ENCODE measurements at regions not wholly inside any gene's neighbourhood (a gene's known extent, or its start where the extent isn't known, plus 50 kb on each side); places are given as distances from the start of the nearest gene placed in this dataset.
"Not testable (repeated sequence)": the region's sequence is repeated elsewhere in the genome, so short reads cannot be mapped to it uniquely, and the experiment has no call there.

DNA sequence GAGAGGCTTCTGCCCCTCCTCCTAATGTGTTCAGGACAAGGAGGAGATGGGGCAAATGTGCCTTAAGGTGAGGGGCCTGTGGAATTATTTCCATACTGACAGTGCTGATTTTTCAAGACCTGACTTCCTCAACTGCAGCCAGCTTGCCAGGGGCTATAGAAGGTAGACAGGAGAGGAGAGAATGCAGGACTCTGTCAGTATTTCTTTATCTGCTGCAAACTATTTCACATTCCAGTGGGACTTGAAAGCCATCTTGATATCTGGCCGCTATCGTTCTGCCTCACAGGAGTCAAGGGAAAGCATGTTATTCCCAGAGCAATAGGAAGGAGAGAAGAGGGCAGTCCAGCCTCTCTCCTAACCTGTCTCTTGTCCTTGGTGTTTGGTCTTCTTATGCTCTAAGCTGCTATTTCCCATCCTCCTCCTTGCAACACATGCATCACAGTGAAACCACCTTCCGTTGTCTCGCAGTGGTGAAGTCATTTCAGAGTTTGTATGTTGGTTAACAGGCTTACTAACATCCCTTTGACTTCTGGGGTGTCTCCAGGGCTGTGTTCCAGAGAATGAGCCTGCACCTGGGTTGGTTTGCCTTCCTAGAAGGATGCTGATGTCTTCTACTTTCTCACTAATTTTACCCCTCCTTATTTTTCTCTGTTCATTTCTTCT is 95.1 kb upstream of the MRPS22 start:
- no peak for DNase-seq

DNA sequence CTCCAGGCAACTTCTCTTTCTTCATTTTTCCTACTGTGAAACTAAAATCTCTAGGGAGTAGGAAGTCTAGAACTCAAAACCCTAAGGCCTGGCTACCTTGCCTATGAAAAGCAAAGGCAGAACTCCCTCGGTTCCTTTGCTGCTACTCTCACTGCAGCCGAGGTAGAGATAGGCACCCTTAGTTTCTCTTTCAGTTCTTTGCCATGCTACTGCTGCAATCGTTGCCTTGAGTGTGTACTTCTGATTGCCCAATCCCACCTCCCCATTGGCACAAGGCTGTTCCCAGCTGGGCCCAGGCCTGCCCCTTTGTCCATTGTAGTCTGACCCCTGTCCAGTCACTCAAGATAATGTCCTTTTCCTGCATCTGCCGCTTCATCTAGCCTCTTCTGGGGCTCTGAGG is 92.3 kb upstream of the MRPS22 start:
- DNase-seq, result no peak

DNA sequence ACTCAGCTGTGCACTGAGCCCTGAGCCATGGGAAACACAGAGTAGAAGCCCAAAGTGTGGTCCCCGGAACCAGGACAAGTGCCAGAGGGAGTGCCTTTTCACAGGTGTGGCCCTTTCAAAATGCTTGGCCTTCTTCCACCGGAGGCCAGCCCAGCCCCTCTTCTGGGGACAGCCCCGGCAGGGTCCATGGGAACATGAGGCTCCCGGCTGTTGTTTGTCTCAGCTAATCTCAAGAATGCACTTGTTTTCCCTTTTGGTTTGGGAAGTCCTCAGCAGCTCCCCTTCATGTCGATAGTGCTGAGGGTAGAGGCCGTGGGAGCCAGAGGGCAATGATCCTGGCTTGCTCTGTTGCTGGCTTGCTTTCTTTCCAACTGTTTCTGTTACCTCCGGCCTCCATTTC is 91.1 kb upstream of the MRPS22 start:
- DNase-seq, result no peak

DNA sequence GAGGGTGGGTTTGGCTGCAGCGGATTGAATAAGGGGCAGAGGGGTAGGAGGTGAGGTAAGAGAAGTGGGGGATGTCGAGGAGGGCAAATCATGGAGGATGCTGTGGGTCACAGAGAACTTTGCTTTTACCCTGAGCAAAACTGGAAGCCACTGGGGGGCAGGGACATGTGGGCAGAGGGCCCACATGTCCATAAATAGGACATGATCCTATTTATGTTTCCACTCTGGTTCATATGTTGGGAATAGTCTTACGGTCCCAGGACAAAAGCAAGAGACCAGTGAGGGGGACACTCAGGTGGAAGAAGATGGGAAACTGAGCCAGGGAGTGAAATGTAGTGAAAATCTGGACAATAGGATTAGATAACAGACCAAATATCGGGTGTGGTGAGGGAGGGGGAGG is 85.5 kb upstream of the MRPS22 start:
- no peak for DNase-seq

DNA sequence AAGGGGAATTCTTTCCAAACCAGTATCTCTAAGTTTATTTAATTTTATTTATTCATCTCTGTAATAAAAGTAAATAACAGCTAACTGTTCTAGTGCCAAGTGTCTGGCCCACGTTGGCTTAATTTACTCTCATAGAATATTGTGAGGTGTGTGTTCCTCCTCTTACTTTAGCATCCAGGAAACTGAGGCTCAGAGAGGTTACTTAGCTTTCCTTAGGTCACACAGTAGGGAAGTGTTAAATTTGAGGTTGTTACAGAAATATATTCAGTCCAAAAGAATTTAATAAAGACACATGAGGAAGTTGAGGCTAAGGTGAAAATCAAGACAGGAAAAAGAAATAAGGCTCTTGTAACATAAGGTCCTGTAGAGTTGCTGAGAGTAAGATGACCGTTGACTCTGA is 84.4 kb upstream of the MRPS22 start:
- DNase-seq, result no peak

DNA sequence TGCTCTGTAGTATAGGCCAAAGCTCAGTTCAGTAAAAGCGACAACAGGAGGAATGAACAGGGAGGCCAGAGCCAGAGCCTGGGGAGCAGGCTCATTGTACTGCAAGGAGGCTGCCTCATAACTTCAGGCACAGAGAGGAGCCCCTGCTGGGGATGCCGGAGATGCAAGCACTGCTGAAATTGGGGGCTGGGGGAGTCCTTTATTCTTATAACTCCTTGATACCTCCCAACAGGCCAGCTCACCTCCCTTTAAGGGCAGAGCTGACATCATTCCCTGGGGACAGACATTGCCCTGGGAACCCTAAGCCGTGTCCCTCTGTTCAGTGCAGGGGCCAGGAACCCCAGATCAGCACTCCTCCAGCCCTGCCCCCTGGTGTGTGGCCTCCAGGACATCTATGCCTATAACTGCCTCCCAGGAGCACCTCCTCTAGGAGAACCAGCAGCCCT is 83.8 kb upstream of the MRPS22 start:
- no peak for DNase-seq

DNA sequence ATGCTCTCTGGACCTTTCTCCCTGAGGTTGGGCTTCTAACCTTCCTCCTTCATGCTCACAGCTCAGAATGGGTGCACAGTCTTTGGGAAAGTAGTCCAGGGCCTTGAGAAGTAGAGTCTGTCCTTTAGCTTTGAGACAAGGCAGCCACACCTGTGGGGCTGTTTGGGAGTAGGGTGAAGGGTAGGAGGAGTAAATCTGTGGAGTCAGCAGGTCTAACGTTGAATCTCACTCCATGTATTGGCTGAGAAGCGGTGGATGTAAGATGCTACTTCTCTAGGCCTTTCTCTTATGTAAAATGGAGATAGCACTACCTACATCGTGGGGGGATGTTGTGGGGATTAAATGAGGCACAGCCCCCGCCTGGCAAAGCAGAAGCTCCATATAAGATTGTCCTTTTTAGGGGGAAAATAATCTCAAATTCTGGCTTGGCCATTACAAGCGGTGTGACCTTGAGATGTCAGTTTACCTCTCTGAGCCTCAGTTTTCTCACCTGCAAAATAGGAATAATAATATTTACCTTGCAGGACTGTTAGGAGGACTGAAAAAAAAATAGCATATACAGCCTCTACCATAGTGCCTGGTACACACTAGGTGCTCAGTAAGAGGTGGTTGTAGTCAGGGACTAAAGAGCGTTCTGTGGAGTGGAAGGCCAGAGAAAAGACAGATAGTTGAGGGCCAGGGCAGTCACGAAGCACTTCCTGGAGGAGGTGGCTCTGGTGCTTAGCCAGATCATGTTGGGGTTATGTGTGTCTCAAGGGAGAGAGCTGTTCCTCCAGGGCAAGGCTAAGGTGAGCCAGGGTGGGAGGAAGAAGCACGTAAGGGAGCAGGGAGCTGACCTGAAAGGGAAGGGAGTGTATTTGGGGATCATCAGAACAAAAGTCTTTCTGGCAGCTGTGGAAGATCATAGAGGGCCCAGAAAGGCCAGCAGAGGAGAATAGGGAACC is 82.8 kb upstream of the MRPS22 start:
- DNase-seq, result no peak

DNA sequence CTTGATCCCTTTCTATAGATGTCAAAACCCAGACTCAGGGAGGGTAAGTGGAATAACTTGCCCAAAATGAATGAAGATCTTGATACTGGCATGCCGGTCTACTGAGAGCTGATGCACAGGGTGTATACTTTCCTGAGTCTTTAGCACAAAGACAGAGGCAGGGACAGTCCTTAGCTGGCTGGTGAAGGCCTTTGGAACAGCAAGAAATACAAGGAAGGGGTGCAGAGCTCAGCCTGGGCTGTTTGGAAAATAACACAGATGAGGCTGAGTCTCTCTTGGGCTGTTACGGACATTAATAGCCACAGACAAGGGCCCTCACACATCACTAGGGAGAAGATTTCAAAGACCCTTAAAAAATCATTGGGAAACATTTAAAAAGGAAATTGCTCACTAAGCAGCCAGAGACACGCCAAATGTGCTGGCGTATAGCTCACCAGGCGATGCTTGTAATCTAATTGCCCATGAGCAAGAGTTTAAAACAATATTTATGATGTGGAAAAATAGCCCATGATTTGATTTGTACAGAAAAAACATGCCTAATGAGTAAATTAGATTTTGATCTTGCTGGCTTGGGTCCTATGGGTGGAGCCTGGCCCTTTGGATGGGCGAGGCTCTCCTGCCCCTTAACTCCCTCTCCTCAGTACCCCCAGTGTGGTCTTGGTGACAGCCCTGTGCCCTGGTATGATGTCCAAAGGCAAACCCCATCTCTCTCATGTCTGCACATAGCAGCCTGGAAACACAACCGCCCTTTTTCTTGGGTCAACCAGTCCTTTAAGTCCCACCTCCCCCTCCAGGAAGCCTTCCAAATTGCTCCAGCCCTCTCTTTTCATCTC is 81.8 kb upstream of the MRPS22 start:
- DNase-seq, result no peak

DNA sequence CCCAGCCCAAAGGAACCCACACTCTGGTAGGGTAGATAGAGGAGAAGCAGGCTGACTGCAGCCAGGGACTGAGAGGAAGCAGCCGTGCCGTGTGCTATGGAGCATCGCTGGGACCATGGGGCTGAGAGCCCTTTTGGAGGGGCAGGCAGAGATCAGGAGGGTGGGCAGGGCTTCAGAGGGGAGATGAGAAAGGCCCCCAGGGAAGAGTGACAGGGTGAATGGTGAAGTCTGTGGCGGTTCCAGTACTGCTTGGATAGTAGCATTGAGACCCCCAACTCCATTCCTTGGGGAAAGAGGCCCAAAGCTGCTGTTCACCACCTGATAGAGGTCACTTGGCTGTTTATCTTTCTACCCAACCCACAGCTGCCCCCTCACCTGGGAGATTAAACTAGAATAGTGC is 80.0 kb upstream of the MRPS22 start:
- DNase-seq, result no peak

DNA sequence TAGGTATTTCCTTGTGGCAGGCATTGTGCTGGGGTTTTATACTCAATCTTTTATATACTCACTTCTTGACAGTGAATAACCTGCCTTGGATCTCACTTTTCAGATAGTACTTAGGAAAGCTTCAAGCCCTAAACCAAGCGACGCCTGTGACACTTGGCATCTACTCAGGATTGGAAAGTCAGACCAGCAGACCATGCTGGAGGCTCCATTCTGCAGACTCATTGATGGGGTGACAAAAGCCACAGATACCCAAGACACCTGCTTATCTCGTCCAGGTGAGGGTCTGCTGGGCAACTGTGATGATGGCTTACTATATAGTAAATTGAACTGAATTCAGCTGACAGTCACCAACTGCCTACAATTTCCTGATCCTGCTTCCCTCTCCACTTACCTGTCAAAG is 79.4 kb upstream of the MRPS22 start:
- no peak for DNase-seq

DNA sequence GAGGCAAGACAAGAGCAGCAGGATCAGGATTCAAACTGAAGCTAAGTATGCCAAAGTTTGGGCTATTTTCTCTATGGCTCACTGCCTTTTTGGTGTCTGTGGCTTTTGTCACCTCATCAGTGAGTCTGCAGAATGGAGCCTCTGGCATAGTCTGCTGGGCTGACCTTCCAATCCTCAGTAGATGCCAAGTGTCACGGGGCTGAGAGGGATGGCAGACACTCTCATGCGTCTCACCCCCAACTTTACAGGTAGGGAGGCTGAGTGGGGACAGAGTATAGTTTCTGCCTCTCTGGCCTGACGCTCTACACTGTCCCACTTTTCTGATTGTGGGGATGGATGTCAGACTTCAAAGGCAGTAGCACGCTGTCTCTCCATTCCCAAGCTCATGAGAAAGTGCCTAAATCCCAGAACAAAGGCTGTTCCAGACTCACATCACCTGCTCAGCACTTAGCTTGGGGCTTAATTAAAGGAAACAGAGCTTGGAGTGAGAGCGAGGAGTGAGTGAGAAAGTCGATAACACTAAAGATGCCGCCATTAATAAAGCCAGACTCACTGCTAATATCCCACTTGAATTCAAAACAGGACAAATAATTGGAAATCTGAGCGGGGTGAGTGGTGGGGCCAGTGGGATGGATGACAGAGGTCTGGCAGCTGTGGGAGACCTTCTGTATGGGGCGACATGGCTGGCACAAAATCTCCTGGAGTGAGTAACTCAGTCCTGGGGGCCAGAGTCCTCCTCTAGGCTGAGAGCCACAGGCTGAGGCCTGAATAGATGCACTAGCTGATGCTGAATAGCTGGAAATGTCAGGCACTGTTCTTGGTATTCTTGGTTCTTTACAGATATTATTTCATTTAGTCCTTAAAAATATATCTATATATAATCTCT is 78.4 kb upstream of the MRPS22 start:
- DNase-seq, result no peak

DNA sequence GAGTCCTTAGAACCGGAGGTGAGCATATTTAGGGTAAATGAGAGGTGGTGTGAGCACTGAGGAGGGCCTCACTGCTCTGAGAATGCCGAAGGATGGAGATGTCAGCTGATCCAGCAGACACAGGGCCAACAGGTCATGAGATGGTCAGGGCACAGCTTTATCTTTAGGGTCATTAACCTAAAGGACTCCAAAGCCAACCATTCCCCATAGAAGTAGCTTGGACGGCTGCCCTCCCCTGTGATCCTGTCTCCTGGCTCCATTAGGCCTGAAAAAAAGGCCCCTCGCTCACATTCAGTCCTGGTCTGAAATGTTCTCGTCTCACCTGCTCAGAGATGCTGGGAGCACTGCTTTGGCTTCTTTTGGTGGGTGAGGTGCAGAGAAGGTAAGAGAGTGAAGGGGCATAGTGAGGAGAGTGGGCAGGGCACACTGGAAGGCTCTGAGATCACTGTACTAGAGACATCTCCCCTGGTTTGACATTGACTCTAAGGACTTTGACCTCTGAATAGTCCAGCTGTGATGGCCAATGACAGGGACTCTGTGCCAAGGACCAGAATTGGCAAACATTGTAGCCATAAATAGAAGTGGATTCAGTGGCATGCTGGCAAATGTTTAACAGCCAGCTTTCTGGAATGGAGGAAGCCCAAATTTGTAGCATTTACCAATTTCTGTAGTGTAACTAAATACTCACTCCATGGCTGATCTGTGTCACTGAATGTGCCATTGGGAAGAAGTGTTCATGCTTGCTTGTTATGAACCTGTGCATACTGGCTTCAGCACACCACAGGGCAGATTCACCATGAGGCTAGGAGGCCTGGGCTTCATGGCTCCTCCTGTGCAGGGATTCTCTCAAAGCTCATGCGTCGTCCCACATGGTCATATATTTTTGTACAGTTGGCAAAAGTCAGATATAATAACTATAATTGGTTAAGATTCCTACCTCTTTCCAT is 76.2 kb upstream of the MRPS22 start:
- no peak for DNase-seq

DNA sequence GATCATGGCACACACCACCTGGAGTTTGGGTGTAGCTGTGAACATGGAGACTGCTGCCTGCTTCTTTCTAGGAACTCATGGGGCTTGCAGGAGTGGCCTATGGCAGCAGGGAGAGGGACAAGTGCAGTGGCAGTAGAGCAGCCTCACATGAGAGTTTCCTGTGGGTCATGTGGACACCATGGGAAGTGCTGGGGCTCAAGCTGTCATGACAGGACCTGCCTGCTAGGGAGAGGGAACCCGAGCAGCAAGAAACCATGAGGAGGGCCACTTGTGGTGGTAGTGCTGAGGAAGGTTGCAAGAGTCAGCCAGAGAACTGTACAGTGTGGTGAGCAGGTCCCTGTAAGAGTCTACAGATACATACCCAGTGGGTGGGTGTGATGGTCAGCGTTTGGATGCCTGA is 73.8 kb upstream of the MRPS22 start:
- DNase-seq, result no peak

DNA sequence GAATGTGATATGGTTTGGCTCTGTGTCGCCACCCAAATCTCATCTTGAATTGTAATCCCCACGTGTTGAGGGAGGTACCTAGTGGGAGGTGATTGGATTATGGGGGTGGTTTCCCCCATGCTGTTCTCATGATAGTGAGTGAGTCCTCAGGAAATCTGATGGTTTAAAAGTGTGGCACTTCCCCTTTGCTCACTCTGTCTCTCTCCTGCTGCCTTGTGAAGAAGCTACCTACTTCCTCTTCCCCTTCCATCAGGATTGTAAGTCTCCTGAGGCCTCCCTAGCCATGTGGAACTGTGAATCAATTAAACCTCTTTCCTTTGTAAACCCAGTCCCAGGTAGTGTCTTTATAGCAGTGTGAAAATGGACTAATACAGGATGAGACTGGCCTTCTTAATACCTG is 73.2 kb upstream of the MRPS22 start:
- DNase-seq, result not testable (repeated sequence)

DNA sequence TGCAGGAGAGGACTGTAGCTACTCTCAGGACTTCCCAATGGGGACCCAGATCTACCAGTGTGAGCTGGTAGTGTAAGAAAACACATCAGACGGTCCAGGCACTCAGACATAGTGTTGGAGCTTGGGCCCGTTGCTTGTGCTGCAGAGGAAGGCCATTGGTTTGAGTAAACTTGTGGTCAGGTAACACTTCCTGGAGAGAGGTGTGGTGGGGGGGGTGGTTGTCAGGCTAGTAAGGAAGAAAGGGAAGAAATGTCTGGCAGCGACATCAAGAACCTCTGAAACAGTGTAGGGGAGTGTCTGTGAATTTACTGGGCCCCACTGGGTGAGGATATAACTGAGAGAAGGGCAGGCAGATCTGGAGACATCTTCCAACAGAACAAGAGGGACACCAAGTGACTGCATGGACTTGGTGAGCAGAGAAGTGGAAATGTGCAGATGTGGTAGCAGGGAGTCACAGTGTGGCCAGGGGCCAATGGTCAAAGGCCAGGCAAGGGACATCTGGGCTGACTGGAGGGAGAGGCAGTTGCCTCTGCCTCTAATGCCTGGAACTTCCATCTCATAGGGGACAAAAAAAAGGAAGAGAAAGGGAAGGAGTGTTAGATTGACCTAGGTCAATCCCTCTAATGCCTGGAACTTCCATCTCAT is 63.7 kb upstream of the MRPS22 start:
- DNase-seq, result no peak

DNA sequence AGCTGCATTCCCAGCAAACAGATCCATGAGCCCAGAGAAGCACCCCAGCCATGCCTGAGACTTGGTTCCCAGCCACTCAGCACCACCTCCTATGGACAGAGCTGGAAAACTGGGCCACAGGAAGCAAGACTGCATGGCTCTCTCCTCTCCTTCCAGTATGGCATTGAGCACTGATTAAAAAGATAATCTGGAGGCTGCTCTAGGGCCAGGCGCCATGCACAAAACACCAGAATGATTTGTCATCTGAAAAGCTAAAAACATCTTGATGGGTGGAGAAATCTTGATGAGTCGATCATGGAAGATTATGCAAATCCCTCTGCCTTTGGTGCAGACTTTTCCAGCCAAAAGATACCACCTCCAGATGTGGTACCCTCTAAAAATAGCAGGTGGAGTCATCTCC is 62.7 kb upstream of the MRPS22 start:
- peak; percentile 63 for DNase-seq

DNA sequence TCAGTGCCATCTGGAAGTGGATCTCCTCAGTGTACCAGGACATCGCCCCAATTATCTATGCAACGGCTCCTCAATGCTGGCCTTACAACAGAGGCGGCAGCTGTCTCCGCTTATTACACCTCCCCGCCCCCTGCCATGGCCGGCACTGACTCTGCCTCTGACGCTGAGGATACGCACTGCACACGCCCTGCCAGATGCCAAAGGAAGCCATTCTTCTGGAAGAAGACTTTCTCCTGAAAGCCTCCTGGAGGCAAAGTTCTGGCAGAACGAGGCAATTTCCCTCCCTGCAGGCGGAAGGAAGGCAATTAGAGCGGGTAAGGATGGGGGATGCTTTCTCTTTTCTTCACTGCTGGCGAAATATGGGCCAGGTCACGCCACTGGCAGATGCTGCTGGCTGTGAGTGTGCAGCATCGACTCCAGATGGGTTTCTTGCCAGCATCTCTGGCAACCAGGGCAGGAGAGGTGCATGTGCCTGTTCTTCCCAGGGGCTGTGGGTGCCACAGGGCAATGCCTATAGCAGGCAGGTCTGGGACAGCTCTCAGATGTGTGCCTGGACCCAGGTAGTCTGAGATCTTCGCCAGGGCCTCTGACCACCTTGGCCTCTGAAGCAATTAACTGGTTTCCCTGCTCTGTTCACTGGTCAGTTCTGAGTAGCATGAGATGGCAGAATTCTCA is 62.2 kb upstream of the MRPS22 start:
- DNase-seq, result peak; percentile 78

DNA sequence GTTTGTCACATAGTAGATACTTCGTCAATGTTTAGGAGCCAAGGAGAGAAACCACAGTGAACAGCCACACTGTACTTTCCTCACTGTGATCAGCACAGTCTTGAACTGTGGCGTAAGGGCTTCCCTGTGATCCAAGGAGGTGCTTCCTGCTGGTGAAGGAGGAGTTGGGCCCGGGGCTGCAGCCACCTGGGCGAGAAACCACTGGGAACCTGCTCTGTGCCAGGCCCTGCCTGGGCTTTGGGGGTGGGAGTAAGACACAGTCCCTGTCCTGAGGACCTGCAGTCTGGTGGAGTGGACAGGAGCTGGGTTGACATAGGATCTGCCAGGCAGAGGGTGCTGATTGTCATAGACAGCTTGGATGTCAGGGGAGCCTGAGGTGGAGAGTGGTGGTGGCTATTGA is 60.5 kb upstream of the MRPS22 start:
- DNase-seq, result no peak

DNA sequence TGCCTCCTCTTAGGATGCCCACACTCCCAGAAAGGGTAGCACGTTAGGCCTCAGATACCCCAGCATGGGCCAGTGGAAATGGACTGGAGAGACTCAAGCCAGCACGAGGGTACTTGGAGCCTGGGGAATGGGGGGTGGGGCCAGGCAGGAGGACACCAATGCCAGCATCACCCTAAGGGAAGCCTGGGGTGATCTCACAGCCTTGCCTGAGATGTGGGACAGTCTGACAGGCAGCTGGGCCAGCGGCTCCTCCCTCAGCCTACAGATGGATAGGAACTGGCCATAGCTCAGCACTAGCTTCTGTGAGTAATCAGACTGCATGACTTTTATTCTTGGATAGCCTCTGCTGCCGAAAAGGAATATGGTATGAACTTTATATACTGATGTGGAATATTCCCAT is 59.6 kb upstream of the MRPS22 start:
- no peak for DNase-seq

DNA sequence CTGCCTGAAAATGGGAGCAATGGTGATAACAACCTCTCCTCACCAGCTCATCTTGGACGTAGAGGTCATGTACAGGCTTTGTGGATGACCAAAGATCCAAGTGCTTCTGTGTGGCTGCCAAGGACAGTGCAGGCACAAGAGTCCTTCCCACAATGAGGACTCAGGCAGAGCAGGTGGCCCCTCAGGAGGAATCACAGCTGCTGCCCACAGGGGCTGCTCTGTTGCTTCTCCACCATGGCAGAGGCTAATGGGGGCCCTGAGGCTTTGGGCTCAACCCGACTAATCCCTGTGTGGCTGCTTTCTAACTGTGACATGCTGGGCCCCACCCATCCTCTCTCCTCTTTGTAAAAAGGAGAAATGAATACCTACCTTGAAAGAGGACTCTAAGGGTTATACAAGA is 58.1 kb upstream of the MRPS22 start:
- DNase-seq, result no peak

All from fibroblast of skin of abdomen (primary cell).